GM18505 (cell line): ENCODE measurements at regions not wholly inside any gene's neighbourhood (a gene's known extent, or its start where the extent isn't known, plus 50 kb on each side); places are given as distances from the start of the nearest gene placed in this dataset.

ENCODE experiments used
- ATAC-seq: cut with Tn5 transposase; IDR thresholded peaks from one replicate; pipeline ENCODE4 v1.9.1; 2021; ENCODE audit not compliant: unreplicated experiment
- POLR2A ChIP-seq: IDR thresholded peaks from 4 replicates; pipeline ENCODE4 v1.6.1; 2011; ENCODE audit warnings: borderline replicate concordance; ENCODE audit not compliant: insufficient read depth, insufficient read length; ENCODE audit errors: extremely low read depth

DNA sequence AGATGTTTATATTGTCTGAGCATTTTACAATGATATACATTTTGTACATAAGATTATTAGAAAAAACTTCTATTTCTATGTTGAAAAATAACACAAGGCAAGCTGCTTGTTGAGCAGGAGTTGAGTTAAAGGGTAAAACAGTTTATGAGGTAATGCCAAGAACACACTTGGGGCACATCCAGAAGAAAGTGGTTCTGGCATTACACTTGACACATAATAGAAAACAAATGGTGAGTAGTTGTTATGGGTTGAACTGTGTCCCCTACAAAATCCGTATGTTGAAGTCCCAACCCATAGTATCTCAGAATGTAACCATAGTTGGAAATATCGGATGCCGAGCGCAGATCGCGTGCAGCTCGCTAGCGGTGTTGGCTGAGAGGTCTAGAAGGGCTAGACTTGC, 354.3 kb upstream of the GOT2 start:
- TF ChIP-seq POLR2A = no peak
- no peak for ATAC-seq

GRCh38 chr16:59087641-59088040, 353.5 kb upstream of the GOT2 start:
- no peak for TF ChIP-seq POLR2A
- ATAC-seq = no peak

- TF ChIP-seq POLR2A = no peak
- no peak for ATAC-seq
These were observed 333.1 kb upstream of the GOT2 start for GRCh38 chr16:59067205-59067604.

DNA sequence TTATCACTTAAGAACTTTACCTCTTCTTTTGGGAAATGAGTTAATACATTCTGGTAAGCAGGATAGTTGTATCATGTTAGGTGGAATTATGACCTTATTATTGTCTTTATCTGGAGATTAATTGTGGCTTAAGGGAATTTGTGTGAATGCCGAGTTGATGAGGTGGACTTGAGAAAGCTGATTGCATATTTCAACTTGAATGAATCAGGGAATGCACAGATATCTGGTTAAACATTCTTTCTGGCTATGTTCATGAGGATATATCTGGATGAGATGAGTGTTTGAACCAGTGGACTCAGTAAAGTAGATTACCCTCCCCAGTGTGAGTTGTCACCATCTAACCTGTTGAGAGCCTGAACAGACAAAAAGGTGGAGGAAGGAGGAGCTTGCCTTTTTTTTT, 326.1 kb upstream of the GOT2 start:
- TF ChIP-seq POLR2A = no peak
- no peak for ATAC-seq

- no peak for TF ChIP-seq POLR2A
- ATAC-seq = no peak
These were observed 324.1 kb upstream of the GOT2 start for GRCh38 chr16:59058250-59058649.

GRCh38 chr16:59053911-59054310, 319.8 kb upstream of the GOT2 start:
- no peak for TF ChIP-seq POLR2A
- no peak for ATAC-seq

DNA sequence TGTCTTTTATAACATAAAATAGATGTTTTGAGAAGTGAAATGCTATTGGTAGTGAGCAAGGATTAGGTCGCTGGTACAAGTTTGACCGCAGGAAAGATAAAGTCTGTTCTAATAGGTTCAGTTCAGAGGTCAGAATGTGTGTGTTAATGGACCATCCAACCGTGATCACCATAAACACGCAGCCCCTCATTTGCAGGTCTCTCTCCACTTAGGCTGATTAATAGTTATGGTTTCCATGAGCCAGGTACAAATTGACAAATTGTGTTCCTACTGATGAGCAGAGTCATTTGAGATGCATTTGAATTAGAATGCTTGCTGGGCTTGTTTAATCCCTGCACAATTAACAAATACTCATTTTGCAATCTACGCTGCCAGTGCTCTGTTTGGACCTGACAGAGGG, 318.1 kb upstream of the GOT2 start:
- ATAC-seq = no peak
- no peak for TF ChIP-seq POLR2A

GRCh38 chr16:59048876-59049275, 314.8 kb upstream of the GOT2 start:
- no peak for ATAC-seq
- TF ChIP-seq POLR2A = no peak

GRCh38 chr16:59047114-59047513, 313.0 kb upstream of the GOT2 start:
- no peak for TF ChIP-seq POLR2A
- no peak for ATAC-seq

GRCh38 chr16:59046335-59046734, 312.2 kb upstream of the GOT2 start:
- no peak for TF ChIP-seq POLR2A
- ATAC-seq = no peak

DNA sequence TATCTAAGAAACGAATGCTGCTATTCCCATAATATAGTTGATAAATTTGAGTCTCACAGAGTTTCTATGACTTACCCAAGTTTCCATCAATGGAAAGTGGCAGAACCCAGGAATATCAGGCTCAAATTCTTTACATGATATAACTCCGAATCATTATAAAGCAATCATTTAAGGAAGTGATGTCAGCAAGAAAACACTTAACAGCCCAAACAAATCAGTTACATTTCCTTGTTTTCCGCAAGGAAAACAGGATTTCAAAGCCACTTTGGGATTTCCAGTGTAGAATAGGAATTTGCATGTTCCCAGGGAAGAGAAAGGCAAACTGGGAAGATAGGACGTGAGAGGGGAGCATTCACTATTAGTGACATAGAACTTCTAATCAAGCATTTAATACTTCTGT, 311.4 kb upstream of the GOT2 start:
- TF ChIP-seq POLR2A = no peak
- no peak for ATAC-seq

GRCh38 chr16:59044616-59045015, 310.5 kb upstream of the GOT2 start:
- ATAC-seq = no peak
- TF ChIP-seq POLR2A = no peak

- no peak for TF ChIP-seq POLR2A
- ATAC-seq = no peak
These were observed 308.2 kb upstream of the GOT2 start for GRCh38 chr16:59042301-59042700.

DNA sequence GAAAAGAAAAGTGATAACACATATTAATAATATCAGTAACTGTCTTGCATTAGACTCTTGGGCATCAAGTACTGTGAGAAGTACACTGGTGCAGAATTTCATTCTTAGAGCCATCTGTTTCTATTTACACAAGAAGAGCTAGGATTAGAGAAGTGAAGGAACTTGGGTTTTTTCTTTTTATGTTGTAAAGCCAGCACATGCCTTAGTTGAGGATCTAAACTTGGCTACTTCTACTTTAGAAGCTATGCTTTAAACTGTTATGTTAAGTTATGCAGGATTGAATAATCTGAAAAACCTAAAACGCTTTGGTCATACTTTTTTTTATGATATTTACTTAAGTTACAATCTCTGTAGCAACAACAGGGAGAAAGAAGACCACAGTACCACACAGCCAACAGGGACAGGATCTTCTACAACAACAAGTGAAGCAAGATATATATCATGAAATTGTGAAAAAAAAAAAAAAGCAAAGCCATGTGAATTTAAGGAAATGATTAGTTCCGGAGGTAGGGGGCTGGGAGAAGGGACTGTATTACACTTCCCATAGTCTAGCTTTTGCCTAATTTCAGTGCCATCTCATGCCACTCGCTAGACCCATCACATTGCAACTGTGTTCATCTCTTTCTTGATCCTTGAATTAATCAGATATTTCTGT, 305.1 kb upstream of the GOT2 start:
- TF ChIP-seq POLR2A = no peak
- ATAC-seq = no peak

- no peak for TF ChIP-seq POLR2A
- no peak for ATAC-seq
These were observed 296.9 kb upstream of the GOT2 start for GRCh38 chr16:59030923-59031485.

DNA sequence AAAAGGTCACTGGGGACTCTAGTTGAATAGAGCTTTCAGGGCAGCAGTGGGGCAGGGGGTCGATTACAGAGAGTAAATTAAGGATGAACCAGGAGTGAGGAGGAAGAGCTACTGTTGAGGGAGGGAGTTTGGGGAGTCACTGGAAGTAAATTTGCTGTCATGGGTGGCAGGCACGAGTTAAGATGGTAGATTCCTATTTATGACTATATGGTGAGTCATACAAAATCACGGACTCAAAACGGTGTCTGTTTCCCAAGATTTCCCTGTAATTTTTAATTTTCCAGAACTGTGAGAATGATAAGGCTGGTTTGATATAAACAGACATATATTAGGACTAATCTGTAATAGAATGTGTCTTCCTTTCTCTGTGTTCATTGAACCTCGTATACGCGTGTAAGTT, 287.6 kb upstream of the GOT2 start:
- TF ChIP-seq POLR2A = no peak
- no peak for ATAC-seq

DNA sequence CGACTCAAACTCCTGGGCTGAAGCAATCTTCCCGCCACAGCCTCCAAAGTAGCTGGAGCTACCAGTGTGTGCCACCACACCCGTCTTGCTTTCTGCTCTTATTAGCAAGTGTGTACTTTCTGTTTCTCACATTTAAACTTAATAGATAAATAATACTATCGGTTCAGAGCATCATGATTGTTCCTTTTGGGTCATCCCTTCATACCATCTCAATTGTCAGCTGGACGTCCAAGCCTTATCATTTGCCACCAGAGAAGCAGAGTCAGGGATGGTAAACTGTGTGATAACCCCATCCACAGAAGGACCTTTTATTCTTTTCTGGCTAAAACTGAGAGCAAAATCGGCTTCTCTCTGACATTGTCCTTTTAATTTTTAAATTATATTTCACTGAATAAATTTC, 279.8 kb upstream of the GOT2 start:
- no peak for ATAC-seq
- no peak for TF ChIP-seq POLR2A
